Tibial nerve (tissue), 3 donors: ENCODE measurements at regions not wholly inside any gene's neighbourhood (a gene's known extent, or its start where the extent isn't known, plus 50 kb on each side); places are given as distances from the start of the nearest gene placed in this dataset.

Experiments used
- CTCF ChIP-seq, 5 experiments: fragments of 200-600 bp in 3 of 5; fragments of 450-650 bp in 2 of 5; sonication (generic) in 3 of 5; IDR thresholded peaks; one replicate each; pipeline ENCODE4 v1.5.1; 2016 to 2019; ENCODE audit warnings: antibody characterized with exemption in 5 of 5, mild to moderate bottlenecking in 3 of 5, moderate library complexity in 2 of 5
- POLR2A ChIP-seq, 2 donors: fragments of 450-650 bp; IDR thresholded peaks; one replicate each; pipeline ENCODE4 v1.6.1; 2017; ENCODE audit warnings: antibody characterized with exemption in 2 of 2, mild to moderate bottlenecking in 2 of 2, moderate library complexity in 2 of 2

GRCh38 chr5:13217636-13218035 lies 726.9 kb downstream of the DNAH5 start:
- no peak for TF ChIP-seq POLR2A (IDR thresholded peaks at IDR 0.05)
- TF ChIP-seq CTCF (IDR thresholded peaks at IDR 0.05): no peak
